K562 (cell line): ENCODE measurements at regions not wholly inside any gene's neighbourhood (a gene's known extent, or its start where the extent isn't known, plus 50 kb on each side); places are given as distances from the start of the nearest gene placed in this dataset.

Source experiments
- CTCF ChIP-seq, 3 experiments: IDR thresholded peaks in 2 of 3; conservative IDR thresholded peaks in 1 of 3; 2 replicates each; pipeline ENCODE4 v1.5.1; 2011 to 2012; ENCODE audit warnings: low read length in 3 of 3, mild to moderate bottlenecking in 3 of 3, control low read depth in 2 of 3, improper control_type of control experiment in 1 of 3, inconsistent platforms in 1 of 3, low read depth in 1 of 3, mixed read lengths in 1 of 3, moderate library complexity in 1 of 3; ENCODE audit not compliant: insufficient read depth in 2 of 3
- ELF2 ChIP-seq: fragments of 250-450 bp; sonication (Bioruptor Pico); IDR thresholded peaks from 2 replicates; pipeline ENCODE4 v1.5.0; 2021; ENCODE audit warnings: mild to moderate bottlenecking
- FOXK2 ChIP-seq, 2 experiments: fragments of 450-650 bp; IDR thresholded peaks in 1 of 2; conservative IDR thresholded peaks in 1 of 2; 2 replicates each; pipeline ENCODE4 v1.6.1; 2016; ENCODE audit warnings: low read depth in 2 of 2, mild to moderate bottlenecking in 1 of 2
- HCFC1 ChIP-seq: IDR thresholded peaks from 2 replicates; pipeline ENCODE4 v1.6.1; 2012; ENCODE audit warnings: low read depth, low read length, improper control_type of control experiment
- JUND ChIP-seq, 2 experiments: IDR thresholded peaks; 2 replicates in 1 of 2; 3 replicates in 1 of 2; pipeline ENCODE4 v1.6.1; 2011; ENCODE audit warnings: borderline replicate concordance in 2 of 2, low read depth in 2 of 2, low read length in 2 of 2, improper control_type of control experiment in 1 of 2, missing biosample characterization in 1 of 2, missing genetic modification characterization in 1 of 2, missing genetic modification reagents in 1 of 2
- NBN ChIP-seq: fragments of 450-650 bp; IDR thresholded peaks from 2 replicates; pipeline ENCODE4 v1.6.1; 2016; ENCODE audit warnings: low read depth, mild to moderate bottlenecking
- PHB2 ChIP-seq: fragments of 450-650 bp; IDR thresholded peaks from 2 replicates; pipeline ENCODE4 v1.6.1; 2017; ENCODE audit warnings: low read depth
- POLR2A ChIP-seq: fragments of 450-650 bp; conservative IDR thresholded peaks from 2 replicates; pipeline ENCODE4 v1.6.1; 2016
- PRPF4 ChIP-seq: fragments of 200-400 bp; formaldehyde crosslinking; IDR thresholded peaks from one replicate; pipeline ENCODE4 v1.6.1; 2017; ENCODE audit warnings: low read length, low read depth, mild to moderate bottlenecking; ENCODE audit not compliant: insufficient read depth, poor library complexity, severe bottlenecking
- TARDBP ChIP-seq: fragments of 450-650 bp; IDR thresholded peaks from 2 replicates; pipeline ENCODE4 v1.6.1; 2016
- XRCC5 ChIP-seq: fragments of 200-400 bp; formaldehyde crosslinking; IDR thresholded peaks from 2 replicates; pipeline ENCODE4 v1.6.1; 2017; ENCODE audit warnings: low read depth, mild to moderate bottlenecking, low read length
- YY1 ChIP-seq, 3 experiments: IDR thresholded peaks; 2 replicates each; pipeline ENCODE4 v1.6.1; 2011; ENCODE audit warnings: low read length in 2 of 3, mild to moderate bottlenecking in 2 of 3, moderate library complexity in 2 of 3, borderline replicate concordance in 1 of 3, control low read depth in 1 of 3, low read depth in 1 of 3; ENCODE audit not compliant: insufficient read depth in 3 of 3, insufficient replicate concordance in 2 of 3, control insufficient read depth in 1 of 3, insufficient read length in 1 of 3; ENCODE audit errors: extremely low read depth in 1 of 3
- ZNF184 ChIP-seq: sonication (generic); formaldehyde crosslinking; IDR thresholded peaks from 2 replicates; pipeline ENCODE4 v1.5.0; 2020; ENCODE audit warnings: missing genetic modification reagents
- ZNF780A ChIP-seq: fragments of 250-450 bp; sonication (Bioruptor Pico); IDR thresholded peaks from 2 replicates; pipeline ENCODE4 v1.5.0; 2021; ENCODE audit warnings: mild to moderate bottlenecking

DNA sequence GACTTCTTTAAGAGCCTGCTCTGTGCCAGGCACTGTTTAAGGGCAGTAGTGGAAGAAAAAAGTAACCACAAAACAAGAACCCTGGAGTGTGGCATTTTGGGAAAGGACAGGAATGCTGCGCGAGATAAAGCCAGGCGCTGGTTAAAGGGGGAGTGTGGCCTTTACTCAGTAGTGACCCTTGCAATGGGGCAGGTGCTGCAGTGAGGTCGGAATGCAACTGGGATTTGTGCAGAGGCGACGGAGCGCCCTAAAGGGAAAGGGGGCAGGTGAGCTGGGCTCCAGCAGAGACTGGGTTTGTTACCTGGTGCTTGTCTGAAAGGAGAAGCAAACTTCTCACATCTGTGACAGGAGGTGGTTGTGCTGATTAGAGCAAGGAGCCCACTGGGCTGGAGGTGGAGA lies 263.6 kb downstream of the ACTR3B start:
- TF ChIP-seq FOXK2 (conservative IDR thresholded peaks at IDR 0.05 in 1 of 2, IDR thresholded peaks at IDR 0.05 in 1 of 2; ENCODE audit: low read depth in 2 of 2): no peak
- no peak for TF ChIP-seq ZNF780A (CRISPR knock-in tag)
- no peak for TF ChIP-seq YY1 (IDR thresholded peaks at IDR 0.05; ENCODE audit: borderline replicate concordance in 1 of 3, control insufficient read depth in 1 of 3, extremely low read depth in 1 of 3, insufficient read depth in 3 of 3, insufficient read length in 1 of 3, insufficient replicate concordance in 2 of 3, low read depth in 1 of 3, low read length in 2 of 3)
- no peak for TF ChIP-seq TARDBP
- TF ChIP-seq PHB2: no peak
- no peak for TF ChIP-seq ELF2 (CRISPR knock-in tag)
- TF ChIP-seq HCFC1: no peak
- no peak for TF ChIP-seq CTCF (IDR thresholded peaks at IDR 0.05 in 2 of 3, conservative IDR thresholded peaks at IDR 0.05 in 1 of 3; ENCODE audit: insufficient read depth in 2 of 3, low read depth in 1 of 3, low read length in 3 of 3)
- TF ChIP-seq JUND (IDR thresholded peaks at IDR 0.05; ENCODE audit: borderline replicate concordance, low read depth, low read length): no peak
- no peak for TF ChIP-seq JUND (tag; IDR thresholded peaks at IDR 0.05; ENCODE audit: borderline replicate concordance, low read depth, low read length)
- TF ChIP-seq POLR2A: no peak
- no peak for TF ChIP-seq XRCC5
- TF ChIP-seq PRPF4: no peak
- TF ChIP-seq NBN: no peak
- TF ChIP-seq ZNF184 (CRISPR knock-in tag): no peak
